GM06990 (cell line): ENCODE measurements at regions not wholly inside any gene's neighbourhood (a gene's known extent, or its start where the extent isn't known, plus 50 kb on each side); places are given as distances from the start of the nearest gene placed in this dataset.

Experiments
- DNase-seq: peaks from one replicate; pipeline ENCODE4 v3.0.0-alpha.2; 2011; ENCODE audit not compliant: insufficient read length; ENCODE audit errors: extremely low read depth
- H3K27me3 ChIP-seq: replicated peaks from 2 replicates; pipeline ENCODE4 v1.6.0; 2011; ENCODE audit warnings: low read length; ENCODE audit not compliant: control insufficient read depth, insufficient read depth
- H3K36me3 ChIP-seq: 2 replicates; pipeline ENCODE4 v1.5.1; 2011; ENCODE audit warnings: low read length; ENCODE audit not compliant: control insufficient read depth, insufficient read depth
- H3K4me3 ChIP-seq: replicated peaks from 2 replicates; pipeline ENCODE4 v1.5.1; 2011; ENCODE audit warnings: low read depth, mild to moderate bottlenecking, control low read depth, low read length
- TF ChIP-seq, protein P1 (sequence below): IDR thresholded peaks from 2 replicates; pipeline ENCODE4 v1.5.1; 2011; ENCODE audit warnings: low read length, control low read depth, mild to moderate bottlenecking, inconsistent platforms; ENCODE audit not compliant: insufficient read depth, poor library complexity, severe bottlenecking

DNA sequence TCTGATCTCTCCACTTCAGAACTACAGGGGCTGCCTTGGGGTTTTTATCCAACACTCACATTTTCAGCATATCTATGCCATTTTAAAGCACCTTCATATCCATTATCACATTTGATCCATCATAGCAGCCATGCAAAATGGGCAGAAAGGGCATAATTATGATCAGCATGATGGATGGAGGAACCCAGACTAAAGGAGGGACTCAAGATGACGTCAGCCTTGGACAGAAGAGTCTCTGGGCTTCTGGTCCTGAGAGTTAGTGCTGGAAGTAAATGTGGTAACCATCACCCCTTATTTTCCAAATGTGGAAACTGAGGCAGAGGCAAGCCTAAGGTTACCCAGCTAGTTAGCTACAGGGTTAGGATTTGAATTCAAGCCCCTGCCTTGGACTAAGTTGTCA lies 273.1 kb downstream of the DRD1 start:
- H3K4me3 ChIP-seq = no peak overlapping the region
- no peaks in the 10 kb centered on the region for H3K27me3 ChIP-seq
- no peak for DNase-seq
- TF ChIP-seq, protein P1, sequence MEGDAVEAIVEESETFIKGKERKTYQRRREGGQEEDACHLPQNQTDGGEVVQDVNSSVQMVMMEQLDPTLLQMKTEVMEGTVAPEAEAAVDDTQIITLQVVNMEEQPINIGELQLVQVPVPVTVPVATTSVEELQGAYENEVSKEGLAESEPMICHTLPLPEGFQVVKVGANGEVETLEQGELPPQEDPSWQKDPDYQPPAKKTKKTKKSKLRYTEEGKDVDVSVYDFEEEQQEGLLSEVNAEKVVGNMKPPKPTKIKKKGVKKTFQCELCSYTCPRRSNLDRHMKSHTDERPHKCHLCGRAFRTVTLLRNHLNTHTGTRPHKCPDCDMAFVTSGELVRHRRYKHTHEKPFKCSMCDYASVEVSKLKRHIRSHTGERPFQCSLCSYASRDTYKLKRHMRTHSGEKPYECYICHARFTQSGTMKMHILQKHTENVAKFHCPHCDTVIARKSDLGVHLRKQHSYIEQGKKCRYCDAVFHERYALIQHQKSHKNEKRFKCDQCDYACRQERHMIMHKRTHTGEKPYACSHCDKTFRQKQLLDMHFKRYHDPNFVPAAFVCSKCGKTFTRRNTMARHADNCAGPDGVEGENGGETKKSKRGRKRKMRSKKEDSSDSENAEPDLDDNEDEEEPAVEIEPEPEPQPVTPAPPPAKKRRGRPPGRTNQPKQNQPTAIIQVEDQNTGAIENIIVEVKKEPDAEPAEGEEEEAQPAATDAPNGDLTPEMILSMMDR = no peak
- no peaks in the 10 kb centered on the region for H3K36me3 ChIP-seq

DNA sequence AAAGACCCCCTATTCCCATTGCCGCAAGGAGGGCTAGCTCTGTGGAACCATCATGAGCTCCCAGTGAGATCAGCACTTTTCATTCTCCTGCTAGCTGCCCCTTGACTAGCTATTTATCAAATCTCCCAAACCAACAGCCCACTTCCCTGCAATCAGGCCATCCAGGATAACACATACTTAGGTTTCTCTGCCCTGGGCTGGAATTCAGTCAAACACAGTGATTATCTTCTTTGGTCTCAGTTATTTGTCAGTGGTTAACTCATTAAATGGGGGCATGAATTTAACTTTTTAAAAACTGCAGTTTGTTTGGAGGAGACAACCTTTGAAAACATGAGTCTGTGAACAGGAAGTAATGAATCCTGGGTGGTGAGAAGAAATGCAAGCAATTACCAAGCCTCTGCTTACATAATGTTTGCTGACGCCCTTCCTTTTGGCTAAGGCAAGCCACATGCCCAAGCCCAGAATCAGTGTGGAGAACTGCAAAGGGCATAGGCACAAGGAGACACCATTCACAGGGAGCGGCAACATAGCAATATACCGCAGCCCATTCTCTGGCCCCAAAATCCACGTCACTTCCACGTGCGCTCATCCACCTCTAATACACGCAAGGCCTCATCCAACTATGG lies 275.0 kb downstream of the DRD1 start:
- Histone ChIP-seq H3K27me3 (no peaks in the 10 kb centered on the region), H3K36me3 (no peaks in the 10 kb centered on the region), H3K4me3 (no peak overlapping the region)
- no peak for DNase-seq
- TF ChIP-seq, protein P1 = no peak

DNA sequence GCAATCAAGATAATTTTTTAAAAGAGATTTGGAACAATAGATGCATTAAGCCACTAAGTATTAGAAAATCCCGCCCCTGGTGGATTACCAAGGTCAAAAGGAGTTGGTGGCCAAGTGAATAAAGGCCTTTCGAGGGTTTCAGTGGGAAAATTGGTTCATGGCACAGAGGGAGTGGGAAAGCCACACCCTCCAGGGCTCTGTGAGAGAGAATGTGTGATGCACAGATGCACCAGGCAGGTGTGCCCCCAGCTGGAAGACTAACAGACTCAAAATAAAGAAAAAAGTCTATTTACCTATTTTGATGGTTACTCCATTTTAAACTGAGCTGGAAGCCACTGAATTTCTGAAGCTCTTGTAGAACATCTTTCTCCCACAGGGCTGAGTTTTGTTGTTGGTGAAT lies 278.0 kb downstream of the DRD1 start:
- no peak for DNase-seq
- Histone ChIP-seq H3K27me3 (no peaks in the 10 kb centered on the region), H3K36me3 (no peaks in the 10 kb centered on the region), H3K4me3 (no peak overlapping the region)
- TF ChIP-seq, protein P1 = no peak

DNA sequence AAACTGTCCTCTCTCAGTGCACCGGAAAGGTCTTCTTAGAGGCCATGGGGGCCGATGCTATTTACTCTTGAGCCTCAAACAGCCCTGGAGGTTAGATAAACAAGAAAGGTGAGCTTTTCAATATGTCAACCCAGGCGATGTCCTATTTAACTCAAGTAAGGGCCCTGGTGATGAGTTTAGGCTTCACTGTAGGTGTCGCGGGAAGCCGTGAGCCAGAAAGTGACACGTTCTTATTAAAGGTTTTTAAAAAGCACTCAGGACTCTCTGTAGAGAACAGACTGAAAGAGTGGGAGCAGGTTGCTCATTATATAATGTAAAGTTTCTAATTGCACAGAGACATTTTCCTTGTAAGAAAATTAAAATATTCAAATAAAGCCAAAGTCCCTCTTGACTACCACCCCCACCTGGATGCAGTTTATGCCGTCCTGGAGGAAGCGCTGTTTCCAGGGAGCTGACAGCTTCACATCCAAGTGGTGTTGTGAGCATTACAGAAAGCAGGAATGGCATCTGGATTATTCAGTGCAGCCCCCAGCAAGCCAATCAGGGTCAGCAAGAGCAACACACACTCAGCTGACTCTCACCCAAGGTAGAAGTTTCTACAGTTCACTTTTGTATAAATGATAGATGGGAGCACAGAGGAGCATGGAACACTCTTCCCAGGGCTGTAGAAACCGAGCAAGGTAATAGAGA lies 280.3 kb downstream of the DRD1 start:
- Histone ChIP-seq H3K27me3 (no peaks in the 10 kb centered on the region; the same call in 1 of the 2 replicates), H3K4me3 (no peak overlapping the region), H3K36me3 (no peaks in the 10 kb centered on the region)
- TF ChIP-seq, protein P1 = no peak
- no peak for DNase-seq

DNA sequence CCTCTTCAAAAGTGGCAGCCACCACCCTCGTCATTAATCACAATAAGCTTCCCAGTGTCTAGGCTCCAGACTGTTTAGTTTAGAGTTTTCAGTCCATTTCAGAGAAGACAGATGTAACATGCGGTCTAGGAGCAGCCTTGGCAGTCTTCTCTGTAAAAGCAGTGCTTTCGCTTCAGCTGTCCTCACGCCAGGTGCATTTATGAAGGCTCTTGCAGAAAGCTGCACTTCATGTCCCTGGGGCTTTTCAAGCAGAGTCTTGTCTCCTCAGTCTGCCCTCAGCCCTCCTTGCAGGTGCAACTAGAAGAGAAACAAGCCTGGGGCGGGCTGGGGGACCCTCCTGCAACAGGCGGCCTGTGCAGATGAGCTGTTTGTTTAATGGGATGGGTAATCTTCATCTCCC lies 281.9 kb downstream of the DRD1 start:
- Histone ChIP-seq H3K4me3 (no peak overlapping the region), H3K36me3 (no peaks in the 10 kb centered on the region), H3K27me3 (no peaks in the 10 kb centered on the region; the same call in 1 of the 2 replicates)
- no peak for DNase-seq
- TF ChIP-seq, protein P1 = no peak

DNA sequence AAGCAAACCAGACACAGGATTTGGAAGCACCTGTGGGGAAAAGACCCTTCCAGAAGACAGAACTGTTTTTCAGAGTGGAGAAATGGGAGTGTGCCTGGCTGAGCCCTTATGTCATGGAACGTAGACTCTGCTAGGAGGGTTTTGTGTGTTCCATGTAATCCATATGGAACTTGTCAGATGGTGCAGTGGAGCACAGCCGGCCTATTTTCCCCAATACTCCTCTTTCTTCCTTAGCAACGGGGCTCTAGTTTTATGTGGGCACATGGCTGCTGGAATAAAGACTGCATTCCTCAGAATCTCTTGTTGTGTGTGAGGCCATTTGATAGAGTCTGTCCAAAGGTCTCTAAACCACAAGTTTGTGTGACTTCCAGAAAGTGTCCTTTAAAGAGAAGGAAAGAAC lies 284.0 kb downstream of the DRD1 start:
- H3K27me3 ChIP-seq = no peaks in the 10 kb centered on the region; the same call in 1 of the 2 replicates
- no peak overlapping the region for H3K4me3 ChIP-seq
- DNase-seq = no peak
- no peaks in the 10 kb centered on the region for H3K36me3 ChIP-seq
- TF ChIP-seq, protein P1 = no peak
